PFSK-1 (cell line): ENCODE measurements at regions not wholly inside any gene's neighbourhood (a gene's known extent, or its start where the extent isn't known, plus 50 kb on each side); places are given as distances from the start of the nearest gene placed in this dataset.

Source experiments
- POLR2AphosphoS5 ChIP-seq: IDR thresholded peaks from 2 replicates; pipeline ENCODE4 v1.6.1; 2012; ENCODE audit warnings: low read depth, mild to moderate bottlenecking, control low read depth, low read length, moderate library complexity
- SIN3A ChIP-seq: IDR thresholded peaks from 2 replicates; pipeline ENCODE4 v1.6.1; 2012; ENCODE audit warnings: mild to moderate bottlenecking, low read length, moderate library complexity, borderline replicate concordance; ENCODE audit not compliant: insufficient read depth
- TF ChIP-seq, protein P1 (sequence below), 2 experiments: IDR thresholded peaks; 2 replicates each; pipeline versions ENCODE4 v1.6.1 to v1.8.0; 2011 to 2012; ENCODE audit warnings: low read depth in 2 of 2, low read length in 2 of 2, control low read depth in 1 of 2, inconsistent platforms in 1 of 2, mild to moderate bottlenecking in 1 of 2, moderate library complexity in 1 of 2; ENCODE audit not compliant: insufficient read depth in 1 of 2

DNA sequence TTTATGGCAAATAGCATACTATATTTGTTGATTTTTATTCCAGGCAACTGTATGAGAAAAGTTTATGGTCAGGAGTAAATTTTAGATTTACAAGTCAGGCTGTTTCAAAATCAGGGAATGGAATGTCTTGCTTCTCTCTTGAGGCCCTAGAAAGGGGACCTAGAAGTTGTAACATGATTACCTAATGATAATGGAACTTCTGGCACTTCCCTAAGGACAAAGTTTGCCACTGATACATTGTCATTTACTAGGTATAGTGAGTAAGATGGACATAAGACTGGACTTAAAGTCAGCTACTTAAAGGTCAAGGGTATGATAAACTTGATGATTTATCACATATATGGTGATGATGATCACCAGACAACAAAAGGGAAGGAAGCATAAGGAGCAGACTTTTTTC lies 103.3 kb upstream of the VRK2 start:
- TF ChIP-seq, protein P1, sequence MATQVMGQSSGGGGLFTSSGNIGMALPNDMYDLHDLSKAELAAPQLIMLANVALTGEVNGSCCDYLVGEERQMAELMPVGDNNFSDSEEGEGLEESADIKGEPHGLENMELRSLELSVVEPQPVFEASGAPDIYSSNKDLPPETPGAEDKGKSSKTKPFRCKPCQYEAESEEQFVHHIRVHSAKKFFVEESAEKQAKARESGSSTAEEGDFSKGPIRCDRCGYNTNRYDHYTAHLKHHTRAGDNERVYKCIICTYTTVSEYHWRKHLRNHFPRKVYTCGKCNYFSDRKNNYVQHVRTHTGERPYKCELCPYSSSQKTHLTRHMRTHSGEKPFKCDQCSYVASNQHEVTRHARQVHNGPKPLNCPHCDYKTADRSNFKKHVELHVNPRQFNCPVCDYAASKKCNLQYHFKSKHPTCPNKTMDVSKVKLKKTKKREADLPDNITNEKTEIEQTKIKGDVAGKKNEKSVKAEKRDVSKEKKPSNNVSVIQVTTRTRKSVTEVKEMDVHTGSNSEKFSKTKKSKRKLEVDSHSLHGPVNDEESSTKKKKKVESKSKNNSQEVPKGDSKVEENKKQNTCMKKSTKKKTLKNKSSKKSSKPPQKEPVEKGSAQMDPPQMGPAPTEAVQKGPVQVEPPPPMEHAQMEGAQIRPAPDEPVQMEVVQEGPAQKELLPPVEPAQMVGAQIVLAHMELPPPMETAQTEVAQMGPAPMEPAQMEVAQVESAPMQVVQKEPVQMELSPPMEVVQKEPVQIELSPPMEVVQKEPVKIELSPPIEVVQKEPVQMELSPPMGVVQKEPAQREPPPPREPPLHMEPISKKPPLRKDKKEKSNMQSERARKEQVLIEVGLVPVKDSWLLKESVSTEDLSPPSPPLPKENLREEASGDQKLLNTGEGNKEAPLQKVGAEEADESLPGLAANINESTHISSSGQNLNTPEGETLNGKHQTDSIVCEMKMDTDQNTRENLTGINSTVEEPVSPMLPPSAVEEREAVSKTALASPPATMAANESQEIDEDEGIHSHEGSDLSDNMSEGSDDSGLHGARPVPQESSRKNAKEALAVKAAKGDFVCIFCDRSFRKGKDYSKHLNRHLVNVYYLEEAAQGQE (IDR thresholded peaks at IDR 0.05; ENCODE audit: insufficient read depth in 1 of 2, low read depth in 2 of 2, low read length in 2 of 2) = no peak
- no peak for TF ChIP-seq POLR2AphosphoS5
- TF ChIP-seq SIN3A = no peak
